ENCODE measurements at regions not wholly inside any gene's neighbourhood (a gene's known extent, or its start where the extent isn't known, plus 50 kb on each side); places are given as distances from the start of the nearest gene placed in this dataset.
"Not testable (repeated sequence)": the region's sequence is repeated elsewhere in the genome, so short reads cannot be mapped to it uniquely, and the experiment has no call there.

- no peak for DNase-seq (ENCODE audit: low spot score)
Measured at GRCh38 chr18:77329651-77330050, 80.0 kb downstream of the GALR1 start.

- no peak for DNase-seq (ENCODE audit: low spot score)
Measured at GRCh38 chr18:77334876-77335275, 85.2 kb downstream of the GALR1 start.

- DNase-seq (ENCODE audit: low spot score), result no peak
Measured at GRCh38 chr18:77337604-77338003, 88.0 kb downstream of the GALR1 start.

GRCh38 chr18:77339093-77339492 lies 89.4 kb downstream of the GALR1 start:
- DNase-seq (ENCODE audit: low spot score), result no peak

- DNase-seq (ENCODE audit: low spot score), result no peak
Measured at GRCh38 chr18:77339623-77340022, 90.0 kb downstream of the GALR1 start.

GRCh38 chr18:77340815-77341214 lies 91.2 kb downstream of the GALR1 start:
- DNase-seq (ENCODE audit: low spot score), result no peak

GRCh38 chr18:77341527-77342325 lies 92.1 kb downstream of the GALR1 start:
- no peak for DNase-seq (ENCODE audit: low spot score)

- DNase-seq (ENCODE audit: low spot score), result no peak
Measured at GRCh38 chr18:77342736-77343135, 93.1 kb downstream of the GALR1 start.

GRCh38 chr18:77343846-77344510 lies 94.3 kb downstream of the GALR1 start:
- no peak for DNase-seq (ENCODE audit: low spot score)

GRCh38 chr18:77344786-77345500 lies 95.3 kb downstream of the GALR1 start:
- DNase-seq (ENCODE audit: low spot score), result no peak

GRCh38 chr18:77346208-77346810 lies 96.7 kb downstream of the GALR1 start:
- DNase-seq (ENCODE audit: low spot score), result no peak

- not testable (repeated sequence) for DNase-seq (ENCODE audit: low spot score)
Measured at GRCh38 chr18:77353349-77353748, 103.7 kb downstream of the GALR1 start.

- DNase-seq (ENCODE audit: low spot score), result no peak
Measured at GRCh38 chr18:77359561-77360314, 110.1 kb downstream of the GALR1 start.

- DNase-seq (ENCODE audit: low spot score), result no peak
Measured at GRCh38 chr18:77360315-77361190, 110.9 kb downstream of the GALR1 start.

- no peak for DNase-seq (ENCODE audit: low spot score)
Measured at GRCh38 chr18:77361382-77361781, 111.7 kb downstream of the GALR1 start.

- DNase-seq (ENCODE audit: low spot score), result no peak
Measured at GRCh38 chr18:77365667-77366066, 116.0 kb downstream of the GALR1 start.

GRCh38 chr18:77366067-77366719 lies 116.5 kb downstream of the GALR1 start:
- DNase-seq (ENCODE audit: low spot score), result no peak

GRCh38 chr18:77366720-77367641 lies 117.3 kb downstream of the GALR1 start:
- no peak for DNase-seq (ENCODE audit: low spot score)

GRCh38 chr18:77369644-77370043 lies 120.0 kb downstream of the GALR1 start:
- DNase-seq (ENCODE audit: low spot score), result no peak

Measured in germinal center (tissue), 1 donor.